ENCODE measurements at regions not wholly inside any gene's neighbourhood (a gene's known extent, or its start where the extent isn't known, plus 50 kb on each side); places are given as distances from the start of the nearest gene placed in this dataset.

GRCh38 chr18:32875625-32876024, 102.8 kb upstream of the KLHL14 start:
- H3K27ac ChIP-seq: no peak overlapping the region
- no peak for TF ChIP-seq CTCF (IDR thresholded peaks at IDR 0.05)
- no peaks in the 10 kb centered on the region for H3K36me3 ChIP-seq (ENCODE audit: control insufficient read depth, insufficient read depth, low read length)
- no peaks in the 10 kb centered on the region for H3K79me2 ChIP-seq
- no peak overlapping the region for H2AFZ ChIP-seq
- no peak overlapping the region for H3K4me2 ChIP-seq (ENCODE audit: low read length)
- no peak overlapping the region for H3K4me3 ChIP-seq (ENCODE audit: low read depth, low read length)
- H3K9me3 ChIP-seq (ENCODE audit: control insufficient read depth, low read length): no peaks in the 10 kb centered on the region
- H3K27me3 ChIP-seq (ENCODE audit: control insufficient read depth, insufficient read depth, low read length): no peaks in the 10 kb centered on the region
- H3K4me1 ChIP-seq: no peaks in the 10 kb centered on the region
- no peak overlapping the region for H3K9ac ChIP-seq

- H2AFZ ChIP-seq: no peak overlapping the region
- no peak for TF ChIP-seq CTCF (IDR thresholded peaks at IDR 0.05)
- no peak overlapping the region for H3K27ac ChIP-seq
- no peaks in the 10 kb centered on the region for H3K27me3 ChIP-seq (ENCODE audit: control insufficient read depth, insufficient read depth, low read length)
- no peak overlapping the region for H3K4me2 ChIP-seq (ENCODE audit: low read length)
- no peak overlapping the region for H3K4me3 ChIP-seq (ENCODE audit: low read depth, low read length)
- no peak overlapping the region for H3K9ac ChIP-seq
- no peaks in the 10 kb centered on the region for H3K9me3 ChIP-seq (ENCODE audit: control insufficient read depth, low read length)
- H3K4me1 ChIP-seq: peaks cover 3% of the 10 kb centered on the region
- H3K36me3 ChIP-seq (ENCODE audit: control insufficient read depth, insufficient read depth, low read length): no peaks in the 10 kb centered on the region
- no peaks in the 10 kb centered on the region for H3K79me2 ChIP-seq
These were observed 99.0 kb upstream of the KLHL14 start for GRCh38 chr18:32871786-32872185.

GRCh38 chr18:32870611-32871010, 97.8 kb upstream of the KLHL14 start:
- H3K9ac ChIP-seq: no peak overlapping the region
- no peak overlapping the region for H3K27ac ChIP-seq
- no peaks in the 10 kb centered on the region for H3K36me3 ChIP-seq (ENCODE audit: control insufficient read depth, insufficient read depth, low read length)
- H3K4me1 ChIP-seq: peaks cover 3% of the 10 kb centered on the region
- H3K4me2 ChIP-seq (ENCODE audit: low read length): no peak overlapping the region
- no peaks in the 10 kb centered on the region for H3K27me3 ChIP-seq (ENCODE audit: control insufficient read depth, insufficient read depth, low read length)
- no peaks in the 10 kb centered on the region for H3K9me3 ChIP-seq (ENCODE audit: control insufficient read depth, low read length)
- no peak overlapping the region for H2AFZ ChIP-seq
- no peaks in the 10 kb centered on the region for H3K79me2 ChIP-seq
- H3K4me3 ChIP-seq (ENCODE audit: low read depth, low read length): no peak overlapping the region
- no peak for TF ChIP-seq CTCF (IDR thresholded peaks at IDR 0.05)

- H3K9me3 ChIP-seq (ENCODE audit: control insufficient read depth, low read length): no peaks in the 10 kb centered on the region
- H3K27me3 ChIP-seq (ENCODE audit: control insufficient read depth, insufficient read depth, low read length): no peaks in the 10 kb centered on the region
- H3K36me3 ChIP-seq (ENCODE audit: control insufficient read depth, insufficient read depth, low read length): no peaks in the 10 kb centered on the region
- no peak for TF ChIP-seq CTCF (IDR thresholded peaks at IDR 0.05)
- H3K4me2 ChIP-seq (ENCODE audit: low read length): peak overlapping the region; percentile 2
- no peak overlapping the region for H3K4me3 ChIP-seq (ENCODE audit: low read depth, low read length)
- H2AFZ ChIP-seq: peak overlapping the region; percentile 7
- peaks cover 3% of the 10 kb centered on the region for H3K4me1 ChIP-seq
- H3K27ac ChIP-seq: no peak overlapping the region
- H3K79me2 ChIP-seq: no peaks in the 10 kb centered on the region
- no peak overlapping the region for H3K9ac ChIP-seq
These were observed 95.6 kb upstream of the KLHL14 start for GRCh38 chr18:32868406-32868805.

- no peaks in the 10 kb centered on the region for H3K36me3 ChIP-seq (ENCODE audit: control insufficient read depth, insufficient read depth, low read length)
- H3K9me3 ChIP-seq (ENCODE audit: control insufficient read depth, low read length): no peaks in the 10 kb centered on the region
- TF ChIP-seq CTCF (IDR thresholded peaks at IDR 0.05): no peak
These were observed 95.1 kb upstream of the KLHL14 start for GRCh38 chr18:32867936-32868335.

More at GRCh38 chr18:32867936-32868335, 95.1 kb upstream of the KLHL14 start:
- Histone ChIP-seq H3K79me2 (no peaks in the 10 kb centered on the region), H3K9ac (no peak overlapping the region), H2AFZ (no peak overlapping the region), H3K27me3 (ENCODE audit: control insufficient read depth, insufficient read depth, low read length) (no peaks in the 10 kb centered on the region), H3K4me1 (peaks cover 3% of the 10 kb centered on the region), H3K27ac (no peak overlapping the region), H3K4me2 (ENCODE audit: low read length) (no peak overlapping the region), H3K4me3 (ENCODE audit: low read depth, low read length) (no peak overlapping the region)

All from parathyroid adenoma (tissue), 2 donors.